ENCODE measurements at regions not wholly inside any gene's neighbourhood (a gene's known extent, or its start where the extent isn't known, plus 50 kb on each side); places are given as distances from the start of the nearest gene placed in this dataset.

DNA sequence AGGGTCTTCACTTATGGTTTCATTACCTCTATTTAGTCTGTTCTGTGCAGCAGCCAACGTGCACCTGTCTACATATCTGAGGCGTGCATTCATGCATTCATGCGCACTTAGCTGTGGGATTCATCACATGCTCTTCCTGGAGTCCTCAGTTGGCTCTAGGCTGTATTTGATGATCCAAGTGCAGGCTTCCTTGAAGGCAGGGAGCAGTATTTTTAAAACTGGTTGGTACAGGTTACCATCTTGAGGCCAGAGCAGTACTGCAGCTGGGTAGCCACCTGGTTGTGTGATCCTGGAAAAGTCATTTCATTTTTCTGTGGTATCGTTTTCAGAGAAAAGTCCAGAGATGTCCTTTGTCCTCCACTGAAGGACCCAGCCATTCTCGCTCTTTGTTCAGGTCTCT, 109.8 kb downstream of the EN1 start:
- H3K27me3 ChIP-seq: no peaks in the 10 kb centered on the region
- 86% methylated on average over 5 of the region's 5 CpGs for WGBS (ENCODE audit: low lambda C conversion rate, missing lambda C conversion rate)
- no peak overlapping the region for H3K4me3 ChIP-seq
- H3K4me2 ChIP-seq: no peak overlapping the region
- H2AFZ ChIP-seq: no peak overlapping the region
- H3K9me3 ChIP-seq (ENCODE audit: low read depth): no peaks in the 10 kb centered on the region
- no peak overlapping the region for H3K27ac ChIP-seq
- H3K4me1 ChIP-seq (ENCODE audit: insufficient read depth): no peaks in the 10 kb centered on the region
- no peak for TF ChIP-seq EZH2 (IDR thresholded peaks at IDR 0.05; ENCODE audit: borderline replicate concordance)
- TF ChIP-seq EZH2phosphoT487 (IDR thresholded peaks at IDR 0.05; ENCODE audit: low read depth, severe bottlenecking, unreplicated experiment): no peak
- no peaks in the 10 kb centered on the region for H3K9me2 ChIP-seq (replicated peaks; ENCODE audit: insufficient read depth)
- H4K20me1 ChIP-seq (ENCODE audit: insufficient read depth, poor library complexity, severe bottlenecking): no peaks in the 10 kb centered on the region
- DNase-seq (ENCODE audit: low spot score): no peak
- no peaks in the 10 kb centered on the region for H3K79me2 ChIP-seq
- H3K36me3 ChIP-seq (replicated peaks; ENCODE audit: insufficient read depth, low read depth): no peaks in the 10 kb centered on the region

DNA sequence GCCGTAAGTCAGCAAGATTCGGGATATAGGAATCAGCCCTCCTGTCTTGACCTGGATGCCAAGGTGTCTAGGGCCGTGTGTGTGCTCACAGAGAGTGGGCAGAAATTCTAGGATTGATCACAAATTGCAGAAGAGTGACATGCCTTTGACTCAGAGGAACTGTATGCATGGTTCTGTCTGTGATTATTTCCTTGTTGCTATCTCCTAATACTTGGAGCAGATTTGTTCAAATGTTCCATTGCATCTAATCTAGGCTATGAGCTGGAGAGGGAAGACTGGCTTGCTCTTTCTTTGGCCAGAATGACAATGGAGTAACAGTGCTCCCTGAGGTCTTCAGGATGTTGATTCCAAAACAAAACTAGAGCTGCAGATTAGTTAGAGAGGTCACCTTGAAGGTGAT, 115.0 kb downstream of the EN1 start:
- H3K9me2 ChIP-seq (replicated peaks; ENCODE audit: insufficient read depth): no peaks in the 10 kb centered on the region
- H3K9me3 ChIP-seq (ENCODE audit: low read depth): no peaks in the 10 kb centered on the region
- no peak overlapping the region for H3K4me2 ChIP-seq
- H4K20me1 ChIP-seq (ENCODE audit: insufficient read depth, poor library complexity, severe bottlenecking): no peaks in the 10 kb centered on the region
- no peak overlapping the region for H2AFZ ChIP-seq
- TF ChIP-seq EZH2 (IDR thresholded peaks at IDR 0.05; ENCODE audit: borderline replicate concordance): no peak
- TF ChIP-seq EZH2phosphoT487 (IDR thresholded peaks at IDR 0.05; ENCODE audit: low read depth, severe bottlenecking, unreplicated experiment): no peak
- no peak overlapping the region for H3K4me3 ChIP-seq
- 86% methylated on average over 3 of the region's 3 CpGs for WGBS (ENCODE audit: low lambda C conversion rate, missing lambda C conversion rate)
- H3K27ac ChIP-seq: no peak overlapping the region
- no peak for DNase-seq (ENCODE audit: low spot score)
- H3K27me3 ChIP-seq: no peaks in the 10 kb centered on the region
- H3K36me3 ChIP-seq (replicated peaks; ENCODE audit: insufficient read depth, low read depth): no peaks in the 10 kb centered on the region
- H3K4me1 ChIP-seq (ENCODE audit: insufficient read depth): no peaks in the 10 kb centered on the region
- no peaks in the 10 kb centered on the region for H3K79me2 ChIP-seq

DNA sequence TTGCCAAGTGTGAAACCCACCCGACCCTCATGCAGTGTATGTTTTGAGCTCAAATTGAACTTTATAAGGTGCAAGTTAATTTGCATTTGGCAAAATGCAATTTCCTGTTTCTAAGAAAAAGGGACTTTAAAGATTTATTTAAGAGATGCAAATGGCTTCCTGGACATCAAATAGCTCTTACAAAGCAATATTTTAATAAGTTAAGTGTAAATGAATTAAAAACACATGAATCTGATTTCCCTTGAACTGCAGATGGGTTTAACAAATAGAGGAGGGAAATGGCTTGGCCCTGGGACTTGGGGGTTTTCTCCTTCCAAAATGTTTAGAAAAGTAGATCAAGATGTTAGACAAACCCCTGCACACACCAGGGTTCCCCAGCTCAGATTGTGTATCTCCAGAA, 116.0 kb downstream of the EN1 start:
- no peaks in the 10 kb centered on the region for H3K4me1 ChIP-seq (ENCODE audit: insufficient read depth)
- H3K9me2 ChIP-seq (replicated peaks; ENCODE audit: insufficient read depth): no peaks in the 10 kb centered on the region
- no peaks in the 10 kb centered on the region for H3K9me3 ChIP-seq (ENCODE audit: low read depth)
- no peaks in the 10 kb centered on the region for H4K20me1 ChIP-seq (ENCODE audit: insufficient read depth, poor library complexity, severe bottlenecking)
- no peaks in the 10 kb centered on the region for H3K79me2 ChIP-seq
- no peak for TF ChIP-seq EZH2 (IDR thresholded peaks at IDR 0.05; ENCODE audit: borderline replicate concordance)
- TF ChIP-seq, protein P1, sequence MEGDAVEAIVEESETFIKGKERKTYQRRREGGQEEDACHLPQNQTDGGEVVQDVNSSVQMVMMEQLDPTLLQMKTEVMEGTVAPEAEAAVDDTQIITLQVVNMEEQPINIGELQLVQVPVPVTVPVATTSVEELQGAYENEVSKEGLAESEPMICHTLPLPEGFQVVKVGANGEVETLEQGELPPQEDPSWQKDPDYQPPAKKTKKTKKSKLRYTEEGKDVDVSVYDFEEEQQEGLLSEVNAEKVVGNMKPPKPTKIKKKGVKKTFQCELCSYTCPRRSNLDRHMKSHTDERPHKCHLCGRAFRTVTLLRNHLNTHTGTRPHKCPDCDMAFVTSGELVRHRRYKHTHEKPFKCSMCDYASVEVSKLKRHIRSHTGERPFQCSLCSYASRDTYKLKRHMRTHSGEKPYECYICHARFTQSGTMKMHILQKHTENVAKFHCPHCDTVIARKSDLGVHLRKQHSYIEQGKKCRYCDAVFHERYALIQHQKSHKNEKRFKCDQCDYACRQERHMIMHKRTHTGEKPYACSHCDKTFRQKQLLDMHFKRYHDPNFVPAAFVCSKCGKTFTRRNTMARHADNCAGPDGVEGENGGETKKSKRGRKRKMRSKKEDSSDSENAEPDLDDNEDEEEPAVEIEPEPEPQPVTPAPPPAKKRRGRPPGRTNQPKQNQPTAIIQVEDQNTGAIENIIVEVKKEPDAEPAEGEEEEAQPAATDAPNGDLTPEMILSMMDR (IDR thresholded peaks at IDR 0.05; ENCODE audit: poor library complexity): no peak
- TF ChIP-seq EZH2phosphoT487 (IDR thresholded peaks at IDR 0.05; ENCODE audit: low read depth, severe bottlenecking, unreplicated experiment): peak; percentile 67
- H3K4me3 ChIP-seq: no peak overlapping the region
- H3K27ac ChIP-seq: no peak overlapping the region
- WGBS (ENCODE audit: low lambda C conversion rate, missing lambda C conversion rate): 25% methylated on average over 1 of the region's 1 CpG
- no peak for DNase-seq (ENCODE audit: low spot score)
- no peak overlapping the region for H3K4me2 ChIP-seq
- no peaks in the 10 kb centered on the region for H3K27me3 ChIP-seq
- H2AFZ ChIP-seq: no peak overlapping the region
- no peaks in the 10 kb centered on the region for H3K36me3 ChIP-seq (replicated peaks; ENCODE audit: insufficient read depth, low read depth)

DNA sequence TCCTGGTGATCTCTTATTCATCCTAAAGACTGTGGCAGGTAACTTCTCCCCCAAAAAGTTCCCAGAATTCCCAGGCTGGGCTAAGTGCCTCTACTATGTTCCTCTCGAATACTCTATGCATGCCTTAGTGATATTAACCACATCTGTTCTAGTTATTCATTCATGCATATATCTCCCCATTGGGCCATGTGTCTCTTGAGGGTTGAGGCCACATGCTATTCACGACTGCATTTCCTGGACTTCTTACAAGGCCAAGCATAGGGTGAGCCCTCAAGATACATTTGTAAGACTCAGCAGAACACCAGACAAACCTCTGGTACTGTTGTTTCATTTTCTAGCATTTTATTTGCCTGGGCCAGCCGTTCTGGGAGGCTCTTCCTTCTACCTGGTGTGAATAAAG, 117.0 kb downstream of the EN1 start:
- Histone ChIP-seq H3K4me3 (no peak overlapping the region), H4K20me1 (ENCODE audit: insufficient read depth, poor library complexity, severe bottlenecking) (no peaks in the 10 kb centered on the region), H3K9me2 (replicated peaks; ENCODE audit: insufficient read depth) (no peaks in the 10 kb centered on the region), H3K4me1 (ENCODE audit: insufficient read depth) (no peaks in the 10 kb centered on the region), H3K4me2 (no peak overlapping the region), H3K36me3 (replicated peaks; ENCODE audit: insufficient read depth, low read depth) (no peaks in the 10 kb centered on the region), H2AFZ (no peak overlapping the region), H3K27me3 (no peaks in the 10 kb centered on the region), H3K27ac (no peak overlapping the region), H3K9me3 (ENCODE audit: low read depth) (no peaks in the 10 kb centered on the region), H3K79me2 (no peaks in the 10 kb centered on the region)
- no peak for DNase-seq (ENCODE audit: low spot score)
- TF ChIP-seq EZH2 (IDR thresholded peaks at IDR 0.05; ENCODE audit: borderline replicate concordance) (no peak), EZH2phosphoT487 (IDR thresholded peaks at IDR 0.05; ENCODE audit: low read depth, severe bottlenecking, unreplicated experiment) (no peak)
- WGBS (ENCODE audit: low lambda C conversion rate, missing lambda C conversion rate): 78% methylated on average over 3 of the region's 3 CpGs

DNA sequence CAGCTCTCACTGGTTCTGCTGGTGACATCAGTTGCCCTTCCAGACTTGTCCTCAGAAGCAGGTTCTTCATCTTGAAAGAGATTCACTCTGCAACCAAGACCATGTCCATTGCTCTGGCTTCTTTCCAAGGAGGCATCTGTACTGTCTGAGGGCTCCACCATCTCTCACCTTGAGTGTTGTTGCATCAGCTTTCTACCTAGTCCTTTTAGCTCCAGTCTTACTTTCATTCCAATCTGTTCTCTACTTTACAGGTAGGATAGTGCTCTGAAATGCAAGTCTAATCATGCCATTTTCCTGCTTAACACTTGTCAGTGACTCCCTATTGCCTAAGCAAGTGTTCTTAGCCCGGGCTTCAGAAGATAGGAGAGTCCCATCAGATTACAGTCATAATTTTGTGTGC, 117.7 kb downstream of the EN1 start:
- Histone ChIP-seq H2AFZ (no peak overlapping the region), H3K4me2 (no peak overlapping the region), H3K9me2 (replicated peaks; ENCODE audit: insufficient read depth) (no peaks in the 10 kb centered on the region), H3K27me3 (no peaks in the 10 kb centered on the region), H3K27ac (no peak overlapping the region), H3K4me1 (ENCODE audit: insufficient read depth) (no peaks in the 10 kb centered on the region), H3K36me3 (replicated peaks; ENCODE audit: insufficient read depth, low read depth) (no peaks in the 10 kb centered on the region), H3K9me3 (ENCODE audit: low read depth) (no peaks in the 10 kb centered on the region), H3K79me2 (no peaks in the 10 kb centered on the region), H3K4me3 (no peak overlapping the region), H4K20me1 (ENCODE audit: insufficient read depth, poor library complexity, severe bottlenecking) (no peaks in the 10 kb centered on the region)
- TF ChIP-seq EZH2phosphoT487 (IDR thresholded peaks at IDR 0.05; ENCODE audit: low read depth, severe bottlenecking, unreplicated experiment): no peak
- TF ChIP-seq EZH2 (IDR thresholded peaks at IDR 0.05; ENCODE audit: borderline replicate concordance): no peak
- 75% methylated on average over 1 of the region's 1 CpG for WGBS (ENCODE audit: low lambda C conversion rate, missing lambda C conversion rate)
- DNase-seq (ENCODE audit: low spot score): no peak

Measured in hepatocyte (in vitro differentiated cells).